GM18873 (cell line): ENCODE measurements at regions not wholly inside any gene's neighbourhood (a gene's known extent, or its start where the extent isn't known, plus 50 kb on each side); places are given as distances from the start of the nearest gene placed in this dataset.
"Not testable (repeated sequence)": the region's sequence is repeated elsewhere in the genome, so short reads cannot be mapped to it uniquely, and the experiment has no call there.

Source experiments
- ATAC-seq: cut with Tn5 transposase; IDR thresholded peaks from one replicate; pipeline ENCODE4 v1.9.1; 2021; ENCODE audit warnings: mild to moderate bottlenecking, moderate library complexity, moderate number of reproducible peaks; ENCODE audit not compliant: unreplicated experiment, low FRiP score

DNA sequence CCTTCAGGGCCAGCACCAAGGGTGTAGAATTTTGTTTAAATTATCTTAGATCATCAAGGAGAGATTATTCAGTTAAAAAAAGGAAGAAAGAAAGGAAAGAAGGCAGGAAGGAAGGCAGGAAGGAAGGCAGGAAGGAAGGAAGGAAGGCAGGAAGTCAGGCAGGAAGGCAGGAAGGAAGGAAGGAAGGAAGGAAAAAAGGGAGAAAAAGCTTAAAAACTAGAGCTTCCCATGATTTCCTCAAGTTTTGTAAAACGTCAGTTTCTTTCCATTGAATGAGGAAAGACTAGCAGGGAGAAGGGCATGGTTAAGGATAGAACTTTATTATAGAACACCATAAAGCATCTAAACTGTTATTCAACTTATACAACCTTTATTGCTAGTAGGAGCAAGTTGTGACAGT lies 2672.0 kb upstream of the PCDH20 start:
- ATAC-seq = no peak

DNA sequence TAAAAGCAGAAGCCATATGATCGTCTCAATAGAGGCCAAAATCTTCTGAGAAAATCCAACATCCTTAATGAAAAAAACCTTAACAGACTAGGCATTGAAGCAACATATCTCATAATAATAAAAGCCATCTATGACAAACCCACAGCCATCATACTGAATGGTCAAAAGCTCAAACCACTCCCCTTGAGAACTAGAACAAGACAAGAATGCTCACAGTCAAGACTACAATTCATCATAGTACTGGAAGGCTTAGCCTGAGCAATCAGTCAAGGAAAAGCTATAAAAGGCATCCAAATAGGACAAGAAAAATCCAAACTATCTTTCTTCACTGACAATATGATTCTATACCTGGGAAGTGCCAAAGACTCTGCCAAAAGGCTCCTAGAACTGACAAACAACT lies 2668.2 kb upstream of the PCDH20 start:
- no peak for ATAC-seq

DNA sequence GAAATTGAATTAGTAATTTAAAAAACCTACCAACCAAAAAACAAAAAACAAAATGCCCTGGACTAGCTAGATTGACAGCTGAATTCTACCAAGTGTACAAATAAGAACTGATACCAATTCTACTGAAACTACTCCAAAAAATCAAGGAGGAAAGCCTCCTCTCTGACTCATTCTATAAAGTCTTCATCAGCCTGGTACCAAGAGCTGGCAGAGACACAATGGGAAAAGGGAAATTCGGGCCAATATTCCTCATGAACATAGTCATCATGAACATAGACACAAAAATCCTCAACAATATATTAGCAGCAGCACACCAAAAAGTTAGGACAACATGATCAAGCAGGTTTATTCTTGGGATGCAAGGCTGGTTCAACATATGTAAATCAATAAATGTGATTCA lies 2667.7 kb upstream of the PCDH20 start:
- ATAC-seq = no peak

DNA sequence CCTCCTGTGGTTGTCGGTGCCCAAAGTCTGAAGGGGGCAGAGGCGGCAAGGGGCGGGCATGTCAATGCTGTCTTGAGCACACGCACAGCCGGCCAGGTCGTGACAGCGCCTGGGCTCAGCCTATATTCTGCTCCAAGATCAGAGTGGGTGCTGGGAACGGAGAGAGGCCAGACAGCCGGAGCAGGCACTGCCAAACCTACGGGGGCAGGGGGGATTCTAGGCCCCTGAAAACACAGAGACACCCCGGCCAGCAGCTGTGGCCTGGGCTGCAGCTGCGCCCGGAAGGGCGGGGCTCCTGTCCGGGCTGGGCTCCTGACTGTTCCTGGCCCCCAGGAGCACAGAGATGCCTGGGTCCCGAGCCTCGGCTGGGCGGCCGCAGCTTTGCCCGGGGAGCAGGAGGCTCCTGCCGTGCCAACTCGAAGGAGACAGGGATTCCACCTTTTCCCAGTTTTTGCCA lies 2662.9 kb upstream of the PCDH20 start:
- no peak for ATAC-seq

DNA sequence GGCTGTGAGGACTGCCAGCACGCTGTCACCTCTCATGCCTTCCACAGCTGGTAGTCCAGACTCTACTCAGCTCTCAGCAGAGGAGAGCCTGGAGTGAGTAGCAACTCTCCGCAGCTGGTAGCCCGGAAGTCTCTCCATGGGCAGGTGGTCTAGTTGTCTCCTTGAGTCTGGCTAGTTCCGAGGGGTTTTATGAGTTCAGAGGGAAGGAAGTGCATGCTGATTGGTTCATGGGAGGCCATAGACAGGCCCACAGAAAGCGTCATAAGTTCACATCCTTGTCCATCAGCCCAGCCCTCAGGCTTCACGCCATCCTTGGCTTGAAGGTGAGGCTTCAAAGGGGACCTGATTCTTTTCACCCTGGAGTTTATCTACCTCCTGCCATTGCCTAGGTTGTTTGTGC lies 2662.4 kb upstream of the PCDH20 start:
- ATAC-seq = no peak

DNA sequence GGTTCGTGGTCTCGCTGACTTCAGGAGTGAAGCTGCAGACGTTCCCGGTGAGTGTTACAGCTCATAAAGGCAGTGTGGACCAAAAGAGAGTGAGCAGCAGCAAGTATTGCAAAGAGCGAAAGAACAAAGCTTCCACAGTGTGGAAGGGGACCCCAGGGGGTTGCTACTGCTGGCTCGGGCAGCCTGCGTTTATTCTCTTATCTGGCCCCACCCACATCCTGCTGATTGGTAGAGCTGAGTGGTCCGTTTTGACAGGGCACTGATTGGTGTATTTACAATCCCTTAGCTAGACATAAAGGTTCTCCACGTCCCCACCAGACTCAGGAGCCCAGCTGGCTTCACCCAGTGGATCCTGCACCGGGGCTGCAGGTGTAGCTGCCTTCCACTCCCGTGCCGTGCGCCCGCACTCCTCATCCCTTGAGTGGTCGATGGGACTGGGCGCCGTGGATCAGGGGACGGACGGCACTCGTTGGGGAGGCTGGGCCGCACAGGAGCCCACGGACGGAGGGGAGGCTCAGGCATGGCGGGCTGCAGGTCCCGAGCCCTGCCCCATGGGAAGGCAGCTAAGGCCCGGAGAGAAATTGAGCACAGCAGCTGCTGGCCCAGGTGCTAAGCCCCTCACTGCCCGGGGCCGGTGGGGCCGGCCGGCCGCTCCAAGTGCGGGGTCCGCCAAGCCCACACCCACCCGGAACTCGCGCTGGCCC lies 2661.6 kb upstream of the PCDH20 start:
- not testable (repeated sequence) for ATAC-seq

DNA sequence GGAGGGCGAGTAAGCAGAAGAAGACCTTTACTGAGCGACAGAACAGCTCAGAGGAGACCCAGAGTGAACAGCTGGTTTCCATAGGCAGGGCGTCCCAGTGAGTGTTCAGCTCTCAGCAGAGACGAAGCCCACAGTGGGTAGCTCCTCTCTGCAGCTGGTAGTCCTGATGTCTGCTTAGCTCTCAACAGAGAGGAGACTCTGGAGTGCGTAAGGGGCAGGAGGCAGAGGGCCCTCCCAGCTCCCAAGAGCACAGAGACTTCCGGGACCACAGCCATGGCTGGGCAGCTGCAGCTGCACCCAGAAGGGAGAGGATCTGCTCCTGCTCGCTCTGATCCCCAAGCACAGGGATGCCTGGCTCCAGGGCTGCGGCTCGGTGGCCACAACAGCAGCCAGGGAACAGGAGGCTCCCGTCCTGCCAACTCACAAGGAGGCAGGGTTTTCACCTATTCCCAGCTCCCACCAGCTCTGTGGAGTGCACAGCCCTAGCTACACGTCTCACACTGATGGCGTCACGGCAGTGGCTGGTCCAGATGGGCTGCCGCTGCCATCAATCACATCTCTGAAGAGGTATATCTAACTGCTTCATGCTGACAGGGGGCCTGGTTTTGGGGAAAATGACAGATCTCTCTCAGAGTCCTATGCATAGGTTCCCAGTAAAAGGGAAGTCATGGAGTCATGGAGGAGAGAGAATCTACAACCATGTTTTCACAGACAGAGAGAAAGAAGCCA lies 2660.1 kb upstream of the PCDH20 start:
- no peak for ATAC-seq

DNA sequence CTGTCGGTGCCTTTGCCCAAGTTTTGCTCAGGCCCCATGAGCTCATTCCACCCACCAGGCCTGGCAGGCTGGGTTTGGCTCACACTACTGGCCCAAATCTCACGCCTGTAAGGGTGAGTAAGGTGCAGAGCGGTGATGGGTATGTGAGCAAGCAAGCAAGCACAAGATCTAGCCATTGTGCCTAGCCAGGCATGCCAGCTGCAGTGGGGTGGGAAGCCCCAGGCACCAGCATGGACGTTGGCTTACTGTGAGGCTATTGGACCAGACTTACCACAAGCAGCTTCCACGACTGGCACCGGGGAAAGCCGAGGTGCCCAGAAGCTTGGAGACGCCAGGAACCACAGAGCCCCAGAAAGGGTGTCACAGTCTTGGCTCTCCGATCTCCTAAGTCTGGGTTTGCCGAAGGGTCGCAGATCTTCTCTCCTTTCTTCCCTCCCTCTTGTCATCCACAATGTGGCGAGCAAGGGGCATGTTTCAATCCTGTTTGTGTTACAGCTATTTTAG lies 2659.4 kb upstream of the PCDH20 start:
- no peak for ATAC-seq

DNA sequence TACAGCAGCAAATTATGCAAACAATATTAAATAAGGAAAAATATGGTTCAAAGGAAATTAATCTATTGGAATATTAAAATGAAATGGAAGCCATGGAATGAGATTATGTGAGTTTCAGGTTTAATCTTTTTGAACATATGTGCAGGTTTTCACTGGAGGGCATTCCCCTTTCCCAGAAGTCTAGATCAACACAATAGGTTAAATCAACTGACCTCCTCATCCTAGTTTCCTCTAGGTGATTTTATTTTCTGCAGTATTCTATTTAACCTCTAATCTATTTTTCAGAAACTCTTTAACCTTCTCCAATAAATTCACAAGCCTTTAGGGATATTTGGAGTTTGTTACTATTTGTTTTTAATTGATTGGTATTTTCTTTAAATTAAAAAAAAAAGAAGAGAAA lies 2657.6 kb upstream of the PCDH20 start:
- ATAC-seq = no peak

DNA sequence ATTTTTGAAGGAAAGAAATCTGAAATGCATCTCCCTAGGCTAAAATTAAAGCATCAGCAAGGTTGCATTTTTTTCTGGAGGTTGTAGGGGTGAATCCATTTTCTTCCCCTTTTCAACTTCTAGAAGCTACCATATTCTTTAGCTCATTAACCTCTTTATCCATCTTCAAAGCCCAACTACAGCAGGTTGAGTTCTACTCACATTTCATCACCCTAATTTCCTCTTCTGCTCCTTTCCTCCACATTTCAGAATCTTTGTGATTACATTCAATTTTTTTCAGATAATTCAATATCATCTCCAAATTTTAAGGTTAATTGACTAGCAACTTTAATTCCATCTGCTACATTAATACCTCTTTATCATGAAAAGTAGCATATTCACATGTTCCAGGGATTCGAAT lies 2655.7 kb upstream of the PCDH20 start:
- ATAC-seq = no peak

DNA sequence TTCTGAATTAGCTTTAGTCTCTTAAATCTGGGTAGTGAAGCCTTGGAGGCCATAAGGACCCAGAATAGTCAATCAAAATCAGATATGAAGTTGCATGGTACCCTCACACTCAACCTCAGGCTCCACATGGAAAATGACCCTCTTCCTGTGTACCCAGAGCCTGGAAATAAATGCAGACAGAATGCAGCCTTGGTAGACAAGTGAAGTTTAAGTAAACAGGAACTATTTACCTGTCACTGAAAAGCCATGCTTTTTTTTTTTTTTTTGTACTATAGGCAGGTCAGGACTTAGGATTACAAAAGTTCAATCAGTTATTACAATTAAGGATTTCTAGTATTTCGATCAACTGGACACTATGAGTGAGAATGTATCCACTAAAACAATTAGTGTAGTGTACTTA lies 2654.2 kb upstream of the PCDH20 start:
- no peak for ATAC-seq

DNA sequence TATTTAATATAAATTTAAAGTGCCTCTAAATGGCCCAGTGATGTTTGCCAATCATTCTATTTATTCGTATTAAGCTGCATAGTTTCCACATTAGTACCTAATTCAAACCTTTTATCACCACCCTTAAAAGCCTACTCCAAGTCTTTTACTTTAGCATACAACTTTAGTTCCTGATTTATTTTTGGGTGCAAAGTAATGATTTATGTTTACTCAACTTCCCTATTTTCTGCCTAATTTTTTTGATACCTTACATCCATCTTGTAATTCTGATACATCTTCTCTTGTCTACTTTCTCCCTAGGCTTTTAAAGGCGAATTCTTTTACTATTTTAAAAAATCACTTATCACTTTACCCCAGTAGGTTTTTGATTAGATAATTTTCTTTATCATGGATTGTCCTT lies 2651.1 kb upstream of the PCDH20 start:
- no peak for ATAC-seq

DNA sequence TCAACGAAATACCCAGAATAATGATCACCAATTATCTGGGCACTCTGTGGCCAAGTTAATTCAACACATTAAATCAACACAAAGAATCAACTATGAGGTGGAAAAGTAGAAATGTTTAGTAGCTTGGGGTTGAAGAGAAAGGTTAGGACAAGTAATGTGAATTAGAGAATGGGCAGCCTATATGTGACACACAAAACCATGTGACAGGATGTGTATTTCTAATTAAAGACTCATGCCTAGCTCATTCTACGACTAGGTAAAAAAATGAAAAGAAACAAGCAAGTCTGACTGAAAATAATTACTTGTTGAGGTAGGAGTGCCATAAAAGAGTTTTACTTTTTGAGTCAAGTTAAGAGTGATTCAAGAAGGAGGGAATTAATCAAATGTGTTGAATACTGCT lies 2646.0 kb upstream of the PCDH20 start:
- no peak for ATAC-seq

DNA sequence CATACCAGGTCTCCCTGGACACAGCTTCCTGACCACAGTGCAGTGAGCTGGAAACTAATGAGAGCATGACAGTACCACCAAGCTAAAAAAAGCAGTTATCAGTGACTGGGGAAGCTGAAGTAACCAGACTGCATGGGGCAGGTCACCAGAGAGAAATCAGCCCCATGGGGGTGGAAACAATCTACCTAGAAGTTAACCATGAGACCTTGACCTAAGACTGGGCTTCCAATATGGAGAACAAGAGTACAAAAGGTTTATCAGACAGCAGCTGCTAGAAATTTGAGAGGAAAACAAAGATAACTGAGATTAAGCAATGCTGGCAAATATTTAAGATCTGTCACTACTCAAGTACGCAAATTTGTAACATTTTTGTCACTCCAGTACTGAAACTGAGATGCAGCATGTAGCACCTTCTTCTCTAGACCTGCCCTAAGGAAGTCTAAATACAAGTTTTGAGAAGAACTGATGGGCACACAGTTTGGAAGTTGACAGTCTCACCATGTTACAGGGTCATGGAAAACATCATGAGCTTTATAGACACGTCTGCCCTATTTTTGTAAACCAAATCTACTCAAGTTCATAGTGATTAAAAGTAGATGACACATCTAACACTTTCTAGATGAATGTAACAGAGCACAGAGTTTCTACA lies 2641.8 kb upstream of the PCDH20 start:
- no peak for ATAC-seq

DNA sequence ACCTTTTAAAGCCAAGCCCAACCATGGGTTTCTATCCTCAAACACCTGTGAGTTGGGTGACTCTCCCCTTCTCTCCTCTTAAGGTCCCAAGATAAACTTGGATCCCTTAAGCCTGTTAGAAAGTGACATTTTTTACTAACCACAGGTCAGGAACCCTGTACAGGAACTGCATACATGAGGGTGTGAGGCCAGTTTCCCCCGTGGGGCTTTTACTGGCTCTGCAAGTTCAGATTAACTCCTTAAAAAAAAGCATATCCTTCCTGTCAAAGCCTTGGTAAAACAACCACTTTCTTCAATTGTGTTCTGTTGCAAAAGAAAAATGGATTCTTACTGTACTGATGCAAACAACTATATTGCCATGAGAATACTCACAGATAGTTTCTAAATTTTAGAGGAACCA lies 2638.7 kb upstream of the PCDH20 start:
- ATAC-seq = no peak

DNA sequence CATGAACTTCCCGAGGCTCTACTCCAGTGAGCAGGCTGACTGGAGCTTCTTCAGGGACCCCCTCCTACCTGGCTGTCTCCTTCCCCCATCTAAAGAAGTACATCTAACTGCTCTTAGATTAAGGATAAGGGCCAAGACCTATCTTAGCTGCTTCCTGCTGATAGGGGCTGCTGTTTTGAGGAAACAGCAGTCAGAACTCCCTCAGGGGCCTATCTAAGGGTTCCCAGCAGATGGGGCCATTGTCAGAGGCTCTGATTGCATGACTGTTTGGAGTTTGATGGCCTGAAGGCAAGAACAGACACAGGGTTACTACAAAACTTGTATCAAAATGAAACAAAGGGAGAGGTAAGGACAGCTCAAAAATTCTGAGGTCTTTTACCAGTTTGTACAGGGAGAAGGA lies 2636.9 kb upstream of the PCDH20 start:
- no peak for ATAC-seq

DNA sequence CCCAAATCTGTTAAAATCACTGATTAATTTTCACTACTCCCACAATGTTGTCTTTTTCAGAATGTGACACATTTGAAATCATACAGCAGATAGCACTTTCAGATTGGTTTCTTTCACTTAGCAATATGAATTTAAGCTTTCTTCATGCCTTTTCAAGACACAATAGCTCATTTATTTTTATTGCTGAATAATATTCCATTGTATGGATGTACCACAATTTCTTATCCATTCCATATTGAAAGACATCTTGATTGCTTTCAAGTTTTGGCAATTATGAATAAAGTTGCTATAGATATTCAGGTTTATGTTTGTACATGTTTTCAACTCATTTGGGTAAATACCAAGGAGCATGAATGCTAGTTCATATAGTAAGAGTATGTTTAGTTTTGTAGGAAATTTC lies 2635.6 kb upstream of the PCDH20 start:
- ATAC-seq = no peak

DNA sequence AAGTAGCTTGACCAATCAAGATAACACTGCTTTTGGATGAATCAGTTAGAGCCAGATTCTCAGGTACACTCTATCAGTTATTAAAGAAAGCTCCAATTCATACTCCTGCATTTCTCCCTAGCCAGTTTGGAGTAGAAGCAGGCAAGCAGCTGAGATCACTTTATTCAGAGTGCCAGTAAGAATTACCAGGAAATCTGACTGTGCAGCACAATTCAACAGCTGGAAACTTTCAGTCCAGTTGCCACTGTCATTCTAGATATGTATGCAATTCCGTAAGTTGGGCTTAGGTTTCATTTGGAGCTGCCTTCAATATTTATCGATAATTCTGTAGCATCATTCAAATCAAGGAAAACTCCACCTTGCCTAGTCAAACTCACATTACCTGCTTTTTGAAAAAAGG lies 2625.6 kb upstream of the PCDH20 start:
- ATAC-seq = no peak

DNA sequence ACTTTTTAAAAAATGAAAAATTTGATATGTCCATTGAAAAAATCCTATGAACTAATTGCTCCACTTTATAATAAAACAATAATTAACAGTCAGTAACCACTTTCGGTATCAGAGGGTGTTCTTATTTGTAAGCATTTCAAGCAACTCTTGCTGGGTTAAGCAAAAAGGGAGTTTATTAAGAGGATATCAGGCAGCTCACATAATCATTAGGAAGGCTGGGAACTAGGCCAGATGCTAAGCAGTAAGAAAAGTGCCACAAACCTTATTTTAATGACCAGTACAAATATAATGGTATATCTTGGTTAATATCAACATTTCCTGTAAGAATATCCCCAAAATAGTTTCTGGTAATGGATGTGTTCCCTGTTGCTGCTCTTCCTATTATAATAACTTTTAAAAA lies 2618.3 kb upstream of the PCDH20 start:
- no peak for ATAC-seq

DNA sequence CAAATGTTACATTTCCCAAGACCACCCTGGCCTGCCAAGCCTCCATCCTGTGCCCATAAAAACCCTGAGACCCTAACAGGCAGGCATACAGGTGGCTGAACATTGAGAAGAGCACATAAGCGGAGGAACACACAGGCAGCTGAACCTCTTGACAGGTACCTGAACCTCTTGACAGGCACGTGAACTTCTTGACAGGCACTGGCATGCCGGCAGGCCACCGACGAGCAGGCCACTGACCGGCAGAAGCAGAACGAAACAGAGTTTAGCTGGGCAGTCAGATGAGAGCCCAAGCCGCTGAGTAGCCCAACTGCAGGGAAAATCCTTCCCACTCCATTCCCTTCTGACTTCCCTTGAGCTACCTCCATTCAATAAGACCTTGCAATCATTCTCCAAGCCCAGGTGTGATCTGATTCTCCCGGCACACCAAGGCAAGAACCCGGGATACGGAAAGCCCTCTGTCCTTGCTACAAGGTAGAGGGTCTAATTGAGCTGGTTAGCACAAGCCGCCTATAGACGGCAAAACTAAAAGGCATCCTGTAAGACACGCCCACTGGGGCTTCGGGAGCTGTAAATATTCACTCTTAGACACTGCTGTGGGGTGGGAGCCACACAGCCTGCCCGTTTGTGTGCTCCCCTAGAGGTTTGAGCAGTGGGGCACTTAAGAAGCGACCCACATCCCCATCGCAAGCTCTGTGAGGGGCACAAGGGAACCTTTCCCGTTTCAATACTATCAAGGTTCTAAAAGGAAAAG lies 2613.9 kb upstream of the PCDH20 start:
- ATAC-seq = no peak

DNA sequence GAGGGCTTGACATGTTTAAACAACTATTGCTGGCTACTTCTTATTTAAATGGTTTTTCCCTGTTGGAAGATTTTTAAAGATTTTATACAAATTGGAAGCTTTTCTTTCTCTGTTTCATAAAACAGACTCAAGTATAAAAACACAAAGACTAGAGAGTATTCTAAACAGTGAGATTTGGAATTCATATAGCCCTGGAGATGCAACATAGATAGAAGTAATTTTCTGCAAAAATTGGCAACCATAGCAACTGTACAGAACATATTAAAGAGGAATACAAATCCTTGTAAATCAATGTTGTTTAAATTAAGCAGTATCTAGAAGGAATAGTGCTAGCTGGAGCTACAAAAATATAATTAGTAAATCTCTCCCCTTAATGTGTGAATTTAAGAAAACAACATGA lies 2612.9 kb upstream of the PCDH20 start:
- no peak for ATAC-seq
